H4 (cell line): ENCODE measurements at regions not wholly inside any gene's neighbourhood (a gene's known extent, or its start where the extent isn't known, plus 50 kb on each side); places are given as distances from the start of the nearest gene placed in this dataset.
"Not testable (repeated sequence)": the region's sequence is repeated elsewhere in the genome, so short reads cannot be mapped to it uniquely, and the experiment has no call there.

Experiments
- DNase-seq: peaks from one replicate; pipeline ENCODE4 v3.0.0-alpha.2; 2015; ENCODE audit warnings: low spot score

DNA sequence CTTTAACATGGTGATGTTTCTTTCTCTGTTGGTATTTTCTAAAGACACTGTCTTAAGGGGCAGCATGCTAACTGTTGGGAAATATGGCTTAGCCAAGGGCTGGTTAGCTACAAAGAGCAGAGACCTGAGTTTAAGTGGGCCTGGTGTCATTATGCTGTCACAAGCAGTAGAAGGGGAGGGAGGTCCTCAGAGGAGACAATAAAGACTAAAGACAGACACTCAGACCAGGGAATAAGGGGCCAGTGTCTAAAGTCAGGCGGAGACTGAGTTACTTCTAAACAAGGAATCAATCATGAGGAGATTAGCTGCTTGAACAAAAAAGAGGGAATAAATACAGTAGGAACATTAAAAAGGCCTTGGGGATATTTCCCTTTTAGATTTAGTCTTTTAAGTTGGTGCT, 142.7 kb upstream of the DPPA4 start:
- no peak for DNase-seq

DNA sequence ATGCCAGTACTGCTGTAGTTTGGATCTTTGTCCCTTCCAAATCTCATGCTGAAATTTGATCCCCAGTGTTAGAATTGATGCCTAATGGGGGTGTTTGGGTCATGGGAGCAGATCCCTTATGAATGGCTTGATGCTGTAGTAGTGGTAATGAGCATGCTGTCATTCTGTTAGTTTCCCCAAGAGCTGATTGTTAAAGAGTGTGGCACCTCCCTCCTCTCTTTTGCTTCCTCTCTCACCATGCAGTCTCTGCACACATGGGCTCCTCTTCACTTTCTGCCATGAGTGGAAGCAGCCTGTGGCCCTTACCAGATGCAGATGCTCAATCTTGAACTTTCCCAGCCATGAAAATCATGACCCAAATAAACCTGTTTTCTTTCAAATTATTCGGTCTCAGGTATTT, 141.3 kb upstream of the DPPA4 start:
- DNase-seq = no peak

DNA sequence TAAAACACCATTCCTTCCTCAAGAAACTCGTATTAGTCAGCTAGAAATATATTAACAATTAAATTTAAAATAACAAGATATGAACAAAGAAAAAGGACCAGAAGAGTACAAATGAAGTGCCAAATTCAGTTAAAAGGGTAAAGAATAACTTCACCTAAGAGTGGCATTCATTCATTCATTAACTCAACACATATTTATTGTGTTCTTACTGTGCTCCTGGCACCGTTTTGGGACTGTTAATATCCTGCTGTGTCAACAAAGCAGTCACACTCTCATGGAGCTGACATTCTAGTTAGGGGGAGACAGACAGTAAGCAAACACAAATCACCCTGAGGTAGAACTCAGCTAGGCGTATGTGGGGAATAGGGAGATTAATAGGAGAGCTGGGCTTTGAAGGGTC, 123.6 kb upstream of the DPPA4 start:
- DNase-seq = no peak

DNA sequence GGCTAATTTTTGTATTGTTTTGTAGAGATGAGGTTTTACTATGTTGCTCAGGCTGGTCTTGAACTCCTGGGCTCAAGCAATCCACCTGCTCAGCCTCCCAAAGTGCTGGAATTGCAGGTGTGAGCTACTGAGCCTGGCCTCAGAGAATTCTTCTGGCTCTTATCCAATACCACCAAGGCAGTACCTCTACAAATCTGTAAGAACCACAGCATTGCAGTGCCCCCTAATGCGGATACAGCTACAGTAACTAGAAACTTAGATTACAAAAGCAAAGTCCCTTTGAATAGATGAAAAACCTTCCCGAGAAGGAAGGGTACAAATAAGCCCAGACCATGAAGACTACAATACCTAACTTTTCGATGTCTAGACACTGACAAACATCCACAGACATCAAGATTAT, 107.9 kb upstream of the DPPA4 start:
- no peak for DNase-seq

DNA sequence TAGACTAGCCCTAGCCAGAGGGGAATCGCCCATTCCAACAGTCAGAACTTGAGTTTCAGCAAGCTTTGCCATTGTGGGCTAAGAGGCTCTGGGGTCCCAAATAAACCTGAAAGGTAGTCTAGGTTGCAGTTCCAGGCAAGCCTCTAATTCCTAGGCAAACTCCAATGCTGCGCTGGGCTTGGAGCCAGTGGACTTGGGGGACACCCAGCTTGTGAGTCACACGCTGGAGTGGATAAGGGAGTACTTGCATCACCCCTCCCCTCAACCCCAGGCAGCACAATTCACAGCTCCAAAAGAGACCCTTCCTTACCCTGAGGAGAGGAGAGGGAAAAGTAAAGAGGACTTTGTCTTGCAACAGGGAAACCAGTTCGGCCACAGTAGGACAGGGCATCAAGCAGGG, 105.2 kb upstream of the DPPA4 start:
- peak; percentile 6 for DNase-seq

DNA sequence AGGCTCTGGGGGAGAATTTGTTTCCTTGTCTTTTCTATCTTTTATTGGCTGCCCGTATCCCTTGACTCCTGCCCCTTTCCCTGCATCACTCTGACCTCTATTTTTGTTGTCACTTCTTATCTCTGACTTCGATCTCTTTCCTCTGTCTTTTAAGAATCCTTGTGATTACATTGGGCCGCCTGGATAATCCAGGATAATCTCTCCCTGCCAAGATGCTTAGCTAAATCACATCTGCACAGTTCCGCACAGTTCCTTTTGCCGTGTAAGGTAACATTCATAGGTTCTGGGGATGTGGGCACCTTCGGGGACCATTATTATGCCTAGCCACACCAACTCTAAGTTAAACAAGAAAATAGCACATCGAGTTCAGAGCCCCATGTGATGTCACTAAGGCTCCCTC, 103.0 kb upstream of the DPPA4 start:
- DNase-seq = no peak

DNA sequence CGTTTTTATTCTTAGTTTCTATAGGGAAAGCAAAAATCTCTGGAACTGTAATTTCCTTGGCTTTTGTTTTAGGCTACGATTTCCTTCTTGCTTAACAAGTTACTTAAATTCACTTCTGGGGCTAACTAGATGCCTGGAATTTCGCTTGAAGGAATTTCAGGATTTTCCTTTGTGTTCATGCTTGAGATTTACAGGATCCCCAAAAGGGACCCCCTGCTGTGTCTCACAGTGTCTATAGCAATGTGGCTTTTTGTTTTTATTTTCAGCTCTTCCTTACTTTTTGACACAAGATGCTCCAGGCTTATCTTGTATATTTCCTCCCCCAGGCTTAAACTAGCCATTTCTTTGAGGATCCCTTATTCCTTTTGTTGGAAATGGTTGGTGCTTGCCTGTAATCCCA, 95.5 kb upstream of the DPPA4 start:
- no peak for DNase-seq

DNA sequence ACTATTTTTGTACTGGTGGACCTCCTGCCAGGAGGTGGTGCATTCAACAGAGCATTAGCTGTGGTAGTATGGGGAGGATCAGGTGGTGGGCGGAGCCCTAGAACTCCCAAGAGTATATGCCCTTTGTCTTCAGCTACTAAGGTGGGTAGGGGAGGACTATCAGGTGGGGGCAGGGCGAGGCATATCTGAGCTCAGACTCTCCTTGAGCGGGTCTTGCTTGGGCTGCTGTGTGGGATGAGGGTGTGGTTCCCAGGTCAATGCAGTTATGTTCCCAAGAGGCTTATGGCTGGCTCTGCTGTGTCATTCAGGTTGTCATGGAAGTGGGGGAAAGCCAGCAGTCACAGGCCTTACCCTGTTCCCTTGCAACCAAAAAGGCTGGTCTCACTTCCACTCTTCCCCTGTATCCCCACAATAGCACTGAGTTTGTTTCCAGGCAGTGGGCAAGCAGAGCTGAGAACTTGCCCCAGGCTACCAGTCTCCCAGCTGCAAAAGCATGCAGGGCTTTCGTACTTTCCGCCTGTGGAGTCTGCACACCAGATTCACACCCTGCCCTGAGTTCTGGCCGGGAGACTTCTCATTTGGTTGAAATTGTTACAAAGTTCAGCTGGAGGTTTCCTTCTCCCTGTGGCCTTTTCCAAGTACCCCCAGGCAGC, 93.7 kb upstream of the DPPA4 start:
- DNase-seq = no peak

DNA sequence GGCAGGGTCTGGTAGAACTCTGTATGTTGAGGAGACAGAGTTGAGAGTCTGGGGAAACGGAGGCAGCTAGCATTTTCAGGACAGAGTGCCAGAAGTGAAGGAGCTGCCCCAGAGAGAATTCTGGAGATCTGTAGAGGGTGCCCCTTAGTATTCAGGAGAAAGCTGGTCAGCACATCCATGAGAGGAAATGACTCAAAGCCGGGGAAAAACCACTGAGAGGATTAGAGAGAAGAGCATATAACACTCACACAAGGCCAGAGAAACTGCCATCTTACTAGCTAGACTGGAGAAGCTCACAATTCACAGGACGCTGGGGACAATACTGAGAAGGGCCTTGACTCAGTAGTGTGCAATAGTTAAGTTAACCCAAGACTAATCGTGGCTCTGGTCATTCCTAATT, 75.7 kb upstream of the DPPA4 start:
- peak; percentile 38 for DNase-seq

DNA sequence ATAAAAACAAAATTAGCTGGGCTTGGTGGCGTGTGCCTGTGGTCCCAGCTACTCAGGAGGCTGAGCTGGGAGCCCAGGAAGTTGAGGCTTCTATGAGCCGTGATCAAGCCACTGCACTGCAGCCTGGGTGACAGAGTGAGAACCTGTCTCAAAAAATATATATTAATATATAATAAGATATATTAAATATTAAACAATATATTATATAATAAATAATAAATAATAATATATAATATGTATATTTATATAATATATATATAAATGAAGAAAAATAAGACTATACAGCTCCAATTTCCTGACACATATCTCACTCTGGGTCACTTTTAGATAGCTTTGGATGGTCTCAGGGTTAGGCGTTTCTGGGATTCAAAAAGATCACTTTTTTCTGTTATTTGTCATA, 74.2 kb upstream of the DPPA4 start:
- no peak for DNase-seq

DNA sequence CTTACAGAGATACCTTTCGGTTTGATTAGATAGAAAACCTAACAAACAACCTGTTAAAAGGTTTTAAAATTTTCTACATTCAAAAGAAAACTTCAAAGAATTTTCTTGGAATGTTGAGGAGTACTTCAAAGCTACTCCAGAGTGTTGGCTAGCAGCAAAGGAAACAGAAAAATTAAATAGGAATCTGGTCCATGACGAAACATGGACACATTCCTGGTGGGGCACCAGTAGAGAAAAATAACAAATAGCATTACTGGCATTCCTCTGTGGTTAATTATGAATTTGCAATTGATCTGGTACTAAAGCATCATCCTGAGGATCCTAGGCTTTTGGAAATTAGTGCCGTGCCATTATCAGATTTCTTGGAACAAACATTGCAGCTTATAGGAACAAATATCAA, 59.5 kb upstream of the DPPA4 start:
- DNase-seq = no peak

DNA sequence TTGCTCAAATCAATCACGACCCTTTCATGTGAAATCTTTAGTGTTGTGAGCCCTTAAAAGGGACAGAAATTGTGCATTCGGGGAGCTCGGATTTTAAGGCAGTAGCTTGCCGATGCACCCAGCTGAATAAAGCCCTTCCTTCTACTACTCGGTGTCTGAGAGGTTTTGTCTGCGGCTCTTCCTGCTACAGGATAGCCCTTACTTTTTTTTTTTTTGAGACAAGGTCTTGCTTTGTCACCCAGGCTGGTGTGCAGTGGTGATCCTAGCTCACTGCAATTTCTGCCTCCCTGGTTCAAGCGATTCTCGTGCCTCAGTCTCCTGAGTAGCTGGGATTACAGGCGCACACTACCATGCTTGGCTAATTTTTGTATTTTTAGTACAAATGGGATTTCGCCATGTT, 56.4 kb upstream of the DPPA4 start:
- DNase-seq = not testable (repeated sequence)

DNA sequence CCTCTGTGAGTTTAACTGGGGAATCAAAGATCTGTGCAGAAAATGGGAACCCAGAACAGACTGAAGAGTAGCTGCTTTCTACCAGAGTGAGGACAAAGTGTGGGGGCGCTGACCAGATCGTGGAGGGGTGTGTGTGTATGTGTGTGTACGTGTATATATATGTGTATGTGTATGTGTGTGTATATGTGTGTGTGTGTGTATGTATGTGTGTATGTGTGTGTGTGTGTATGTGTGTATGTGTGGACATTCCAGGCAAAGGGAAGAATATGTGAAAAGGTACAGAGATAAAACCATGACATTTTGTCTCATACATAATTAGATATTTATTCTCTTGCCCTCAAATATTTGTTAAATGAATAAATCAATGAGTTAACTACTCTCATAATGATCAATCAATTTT, 54.9 kb upstream of the DPPA4 start:
- no peak for DNase-seq

DNA sequence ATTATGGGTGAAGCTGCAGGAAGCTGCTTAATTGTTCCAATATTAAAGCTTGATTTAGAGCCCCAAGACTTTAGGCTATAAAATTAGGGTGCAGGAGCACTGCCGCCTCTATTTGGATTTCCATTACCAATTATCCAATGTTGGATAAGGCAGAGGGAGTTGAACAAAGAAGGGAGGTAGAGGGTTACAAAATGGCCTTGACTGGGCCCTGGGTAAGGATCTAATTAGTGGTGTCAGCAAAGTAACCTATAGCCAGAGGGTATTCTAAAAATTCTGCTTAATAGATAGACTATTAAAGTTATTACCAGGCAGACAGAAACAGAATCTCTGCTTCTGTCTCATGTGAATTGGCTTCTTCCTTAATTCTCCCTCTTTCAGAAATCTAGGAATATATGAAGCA, 50.3 kb upstream of the DPPA4 start:
- DNase-seq = no peak

DNA sequence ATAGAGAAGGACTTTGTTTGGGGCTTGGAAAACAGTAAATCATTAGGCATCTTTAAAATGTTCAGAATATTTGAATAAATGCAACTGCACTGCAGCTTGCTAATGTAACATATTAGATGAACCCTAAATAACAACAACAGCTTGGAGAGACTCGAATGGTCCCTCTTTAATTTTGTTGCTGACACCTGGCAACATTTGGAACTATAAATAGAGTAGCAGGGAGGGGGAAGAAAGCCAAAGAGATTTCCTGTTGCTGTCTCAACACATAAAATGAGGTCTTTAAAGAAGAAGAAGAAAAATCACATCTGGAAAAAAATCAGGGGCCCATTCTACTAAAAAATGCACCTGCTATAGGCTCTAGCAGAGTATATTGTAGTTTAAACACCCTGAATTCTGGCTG, 49.9 kb upstream of the DPPA4 start:
- no peak for DNase-seq
